GM12878 (cell line): ENCODE measurements at regions not wholly inside any gene's neighbourhood (a gene's known extent, or its start where the extent isn't known, plus 50 kb on each side); places are given as distances from the start of the nearest gene placed in this dataset.

Experiments
- ATAC-seq: fragments of 200-7000 bp; cut with Tn5 transposase; 3 replicates; pipeline ENCODE4 v1.9.1; 2020; ENCODE audit warnings: mild to moderate bottlenecking, moderate library complexity
- BruUV-seq: library from RNA; stranded (reverse); fragments of 400-500 nt; replicated peaks from 2 replicates; lab custom pipeline; 2021; lab: Mats Ljungman, UMichigan
- CTCF ChIA-PET: fragments of 300-600 bp; sonication (Branson Sonifier 250); formaldehyde crosslinking; extraction: SDS; loops from one replicate; lab custom pipeline; 2021; ENCODE audit warnings: inconsistent platforms; lab: Yijun Ruan, JAX
- POLR2A ChIA-PET: fragments of 350-600 bp; formaldehyde crosslinking; extraction: SDS; loops from one replicate; lab custom pipeline; 2021; ENCODE audit warnings: inconsistent platforms; lab: Charles Lee
- RAD21 ChIA-PET: fragments of 300-600 bp; sonication (Branson Sonifier 250); formaldehyde crosslinking; loops from one replicate; lab custom pipeline; 2023; ENCODE audit warnings: antibody characterized with exemption; ENCODE audit not compliant: unreplicated experiment; lab: Charles Lee
- SMC1A ChIA-PET: fragments of 300-600 bp; sonication (Branson Sonifier 250); formaldehyde crosslinking; loops from one replicate; lab custom pipeline; 2023; ENCODE audit not compliant: unreplicated experiment, uncharacterized antibody; lab: Charles Lee
- DNase-seq: peaks from one replicate; pipeline ENCODE4 v3.0.0-alpha.2; 2011; ENCODE audit warnings: low read depth, low spot score
- FAIRE-seq: peaks from 3 replicates; lab custom pipeline; 2011; peaks lifted over from hg19 to GRCh38; lab: Jason Lieb, UNC
- H2AFZ ChIP-seq: 2 replicates; pipeline ENCODE4 v1.6.0; 2011; ENCODE audit warnings: low read depth, low read length, control low read depth; ENCODE audit not compliant: control insufficient read depth
- H3K27ac ChIP-seq: 2 replicates; pipeline ENCODE4 v1.5.1; 2011; ENCODE audit warnings: control low read depth; ENCODE audit not compliant: control insufficient read depth, insufficient read depth
- H3K27me3 ChIP-seq, 2 experiments: replicated peaks in 1 of 2; 2 replicates each; pipeline versions ENCODE4 v1.6.0 to v1.6.1; 2011; ENCODE audit warnings: low read length in 1 of 2; ENCODE audit not compliant: control insufficient read depth in 2 of 2, insufficient read depth in 2 of 2
- H3K36me3 ChIP-seq, 2 experiments: 2 replicates each; pipeline ENCODE4 v1.5.1; 2011; ENCODE audit warnings: low read length in 1 of 2; ENCODE audit not compliant: control insufficient read depth in 2 of 2, insufficient read depth in 2 of 2
- H3K4me1 ChIP-seq: 2 replicates; pipeline ENCODE4 v1.6.1; 2011; ENCODE audit warnings: mild to moderate bottlenecking, low read length, moderate library complexity, mixed read lengths; ENCODE audit not compliant: control insufficient read depth, insufficient read depth
- H3K4me2 ChIP-seq: 2 replicates; pipeline ENCODE4 v1.6.0; 2011; ENCODE audit warnings: control low read depth; ENCODE audit not compliant: control insufficient read depth, insufficient read depth
- H3K4me3 ChIP-seq: fragments of 200-600 bp; sonication (generic); 2 replicates; pipeline ENCODE4 v1.5.1; 2016
- H3K79me2 ChIP-seq: 2 replicates; pipeline ENCODE4 v1.6.0; 2011; ENCODE audit warnings: low read length; ENCODE audit not compliant: control insufficient read depth, insufficient read depth
- H3K9ac ChIP-seq: 2 replicates; pipeline ENCODE4 v1.8.0; 2011; ENCODE audit warnings: low read length, control low read depth, mixed read lengths; ENCODE audit not compliant: control insufficient read depth, insufficient read depth
- H3K9me3 ChIP-seq: replicated peaks from 3 replicates; pipeline ENCODE4 v1.5.1; 2011; ENCODE audit warnings: mild to moderate bottlenecking, low read length; ENCODE audit not compliant: control insufficient read depth, insufficient read depth
- H4K20me1 ChIP-seq: 2 replicates; pipeline ENCODE4 v1.6.0; 2011; ENCODE audit not compliant: control insufficient read depth, insufficient read depth
- CBX5 ChIP-seq: sonication (generic); IDR thresholded peaks from 2 replicates; pipeline ENCODE4 v1.6.1; 2016; ENCODE audit warnings: low read depth, moderate library complexity, mild to moderate bottlenecking, inconsistent platforms
- CREM ChIP-seq: IDR thresholded peaks from 2 replicates; pipeline ENCODE4 v1.6.1; 2014; ENCODE audit warnings: antibody characterized with exemption, low read depth
- CTCF ChIP-seq, 3 experiments: IDR thresholded peaks in 2 of 3; conservative IDR thresholded peaks in 1 of 3; 2 replicates each; pipeline ENCODE4 v1.5.1; 2011; ENCODE audit warnings: low read depth in 3 of 3, low read length in 3 of 3, mild to moderate bottlenecking in 3 of 3, control low read depth in 2 of 3, moderate library complexity in 2 of 3, inconsistent platforms in 1 of 3, mixed read lengths in 1 of 3; ENCODE audit not compliant: control insufficient read depth in 2 of 3, insufficient read depth in 1 of 3; ENCODE audit errors: extremely low read depth in 1 of 3
- E2F4 ChIP-seq: IDR thresholded peaks from 2 replicates; pipeline ENCODE4 v1.6.1; 2012; ENCODE audit warnings: low read depth, low read length, improper control_type of control experiment
- E4F1 ChIP-seq: fragments of 450-650 bp; IDR thresholded peaks from 2 replicates; pipeline ENCODE4 v1.6.1; 2018; ENCODE audit warnings: borderline replicate concordance, mild to moderate bottlenecking; ENCODE audit not compliant: partially characterized antibody
- FOXM1 ChIP-seq: IDR thresholded peaks from 2 replicates; pipeline ENCODE4 v1.6.1; 2012; ENCODE audit warnings: low read depth, mild to moderate bottlenecking, inconsistent platforms, low read length, moderate library complexity
- GATAD2B ChIP-seq: fragments of 450-650 bp; conservative IDR thresholded peaks from 2 replicates; pipeline ENCODE4 v1.6.1; 2017; ENCODE audit warnings: low read depth, mild to moderate bottlenecking, moderate library complexity
- IKZF1 ChIP-seq: fragments of 450-650 bp; conservative IDR thresholded peaks from 2 replicates; pipeline ENCODE4 v1.6.1; 2017; ENCODE audit warnings: antibody characterized with exemption, mild to moderate bottlenecking
- JUND ChIP-seq: IDR thresholded peaks from 2 replicates; pipeline ENCODE4 v1.6.1; 2012; ENCODE audit warnings: low read depth, mild to moderate bottlenecking, low read length, improper control_type of control experiment, moderate library complexity
- NFYA ChIP-seq: IDR thresholded peaks from 2 replicates; pipeline ENCODE4 v1.6.1; 2011; ENCODE audit warnings: low read depth, mild to moderate bottlenecking, low read length, improper control_type of control experiment, borderline replicate concordance
- NR2F1 ChIP-seq: fragments of 450-650 bp; conservative IDR thresholded peaks from 2 replicates; pipeline ENCODE4 v1.6.1; 2017; ENCODE audit warnings: mild to moderate bottlenecking
- PAX5 ChIP-seq: IDR thresholded peaks from 2 replicates; pipeline ENCODE4 v1.6.1; 2011; ENCODE audit warnings: low read depth, low read length, borderline replicate concordance
- SIX5 ChIP-seq: IDR thresholded peaks from 2 replicates; pipeline ENCODE4 v1.6.1; 2011; ENCODE audit warnings: mild to moderate bottlenecking, low read depth, low read length, moderate library complexity; ENCODE audit not compliant: severe bottlenecking
- WGBS: methylation state at CpG from one replicate; pipeline ENCODE4 v1.1.6; 2016; ENCODE audit warnings: low lambda C conversion rate; ENCODE audit not compliant: insufficient replicate concordance, insufficient coverage; ENCODE audit errors: missing lambda C conversion rate; 5-methylcytosine and 5-hydroxymethylcytosine counted together
- in situ Hi-C: fragments of 300-500 bp; cut with MboI; formaldehyde crosslinking; loops from 9 replicates; pipeline ENCODE4 v1.14.3; 2018; ENCODE audit warnings: mixed read lengths
- intact Hi-C: fragments of 100-400 bp; cut with micrococcal nuclease; formaldehyde crosslinking; loops from one replicate; pipeline ENCODE4 v1.14.2; 2022; ENCODE audit not compliant: unreplicated experiment

GRCh38 chr4:12041828-12042227 lies 613.1 kb upstream of the HS3ST1 start:
- TF ChIP-seq CTCF (IDR thresholded peaks at IDR 0.05 in 2 of 3, conservative IDR thresholded peaks at IDR 0.05 in 1 of 3; ENCODE audit: control insufficient read depth in 2 of 3, extremely low read depth in 1 of 3, insufficient read depth in 1 of 3, low read depth in 3 of 3, low read length in 3 of 3): 0 out of 6 replicates have a peak, but pooled peaks of 1 of the 3 experiments have one; percentile 3
- TF ChIP-seq IKZF1: no peak
- Histone ChIP-seq H3K4me3 (no peak overlapping the region), H3K27me3 (no peaks in the 10 kb centered on the region), H3K9ac (no peak overlapping the region), H2AFZ (no peak overlapping the region), H3K36me3 (no peaks in the 10 kb centered on the region), H3K4me1 (no peaks in the 10 kb centered on the region), H3K79me2 (no peaks in the 10 kb centered on the region), H3K27ac (no peak overlapping the region), H4K20me1 (no peaks in the 10 kb centered on the region), H3K9me3 (no peaks in the 10 kb centered on the region; the same call in 2 of the 3 replicates), H3K4me2 (no peak overlapping the region)
- SMC1A ChIA-PET: no interaction called here
- no TSS peak for BruUV-seq
- FAIRE-seq (no peak), DNase-seq (no peak), ATAC-seq (no peak)
- RAD21 ChIA-PET: no interaction called here
- WGBS: 40% methylated on average over 2 of the region's 2 CpGs
- intact Hi-C loops (no loop called here), in situ Hi-C loops (no loop called here)
- POLR2A ChIA-PET: no interaction called here
- CTCF ChIA-PET: interaction anchor here (0.7 kb wide), 1 partner anchor 252 kb away, joined by 3 read pairs; no protein-coding TSS in a partner anchor

- Histone ChIP-seq H3K79me2 (no peaks in the 10 kb centered on the region), H3K27me3 (no peaks in the 10 kb centered on the region), H4K20me1 (no peaks in the 10 kb centered on the region), H3K36me3 (no peaks in the 10 kb centered on the region), H3K9ac (no peak overlapping the region), H2AFZ (no peak overlapping the region), H3K9me3 (no peaks in the 10 kb centered on the region; the same call in 2 of the 3 replicates), H3K4me2 (no peak overlapping the region), H3K4me1 (no peaks in the 10 kb centered on the region), H3K27ac (no peak overlapping the region), H3K4me3 (no peak overlapping the region)
- DNase-seq (no peak), ATAC-seq (no peak), FAIRE-seq (no peak)
- 11% methylated on average over 3 of the region's 3 CpGs for WGBS
- ChIA-PET CTCF (no interaction called here), POLR2A (no interaction called here), RAD21 (no interaction called here), SMC1A (no interaction called here)
- in situ Hi-C loops (no loop called here), intact Hi-C loops (no loop called here)
- BruUV-seq: no TSS peak
- TF ChIP-seq E2F4 (no peak), SIX5 (no peak), E4F1 (no peak), NR2F1 (no peak), PAX5 (no peak), FOXM1 (no peak), CREM (no peak), NFYA (no peak), GATAD2B (no peak), JUND (no peak), CBX5 (no peak)
These were observed 607.8 kb upstream of the HS3ST1 start for GRCh38 chr4:12036450-12036849.
